ENCODE measurements at regions not wholly inside any gene's neighbourhood (a gene's known extent, or its start where the extent isn't known, plus 50 kb on each side); places are given as distances from the start of the nearest gene placed in this dataset.

DNA sequence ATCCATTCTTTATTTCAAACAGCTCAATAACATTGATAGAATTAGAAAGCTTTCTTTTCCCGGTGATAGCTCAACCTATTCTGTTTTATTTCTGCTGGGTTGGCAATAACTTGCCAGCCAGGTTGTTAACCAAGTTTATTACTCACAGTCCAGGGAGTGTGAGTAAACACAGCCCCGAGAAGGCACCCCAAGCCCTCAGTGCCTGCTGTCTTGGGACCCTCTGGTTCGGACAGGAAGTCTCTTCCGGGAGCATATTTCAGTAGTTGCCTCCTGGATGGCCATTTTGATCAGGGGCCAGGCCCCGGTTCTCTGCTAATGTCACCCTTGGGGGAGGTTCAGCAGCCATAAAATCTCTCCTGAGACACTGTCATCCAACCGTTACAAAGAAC, 176.8 kb downstream of the INO80D start:
- TF ChIP-seq CTCF (IDR thresholded peaks at IDR 0.05), result no peak
- ATAC-seq (ENCODE audit: low FRiP score), result no peak
- no peak for DNase-seq (ENCODE audit: low spot score)

DNA sequence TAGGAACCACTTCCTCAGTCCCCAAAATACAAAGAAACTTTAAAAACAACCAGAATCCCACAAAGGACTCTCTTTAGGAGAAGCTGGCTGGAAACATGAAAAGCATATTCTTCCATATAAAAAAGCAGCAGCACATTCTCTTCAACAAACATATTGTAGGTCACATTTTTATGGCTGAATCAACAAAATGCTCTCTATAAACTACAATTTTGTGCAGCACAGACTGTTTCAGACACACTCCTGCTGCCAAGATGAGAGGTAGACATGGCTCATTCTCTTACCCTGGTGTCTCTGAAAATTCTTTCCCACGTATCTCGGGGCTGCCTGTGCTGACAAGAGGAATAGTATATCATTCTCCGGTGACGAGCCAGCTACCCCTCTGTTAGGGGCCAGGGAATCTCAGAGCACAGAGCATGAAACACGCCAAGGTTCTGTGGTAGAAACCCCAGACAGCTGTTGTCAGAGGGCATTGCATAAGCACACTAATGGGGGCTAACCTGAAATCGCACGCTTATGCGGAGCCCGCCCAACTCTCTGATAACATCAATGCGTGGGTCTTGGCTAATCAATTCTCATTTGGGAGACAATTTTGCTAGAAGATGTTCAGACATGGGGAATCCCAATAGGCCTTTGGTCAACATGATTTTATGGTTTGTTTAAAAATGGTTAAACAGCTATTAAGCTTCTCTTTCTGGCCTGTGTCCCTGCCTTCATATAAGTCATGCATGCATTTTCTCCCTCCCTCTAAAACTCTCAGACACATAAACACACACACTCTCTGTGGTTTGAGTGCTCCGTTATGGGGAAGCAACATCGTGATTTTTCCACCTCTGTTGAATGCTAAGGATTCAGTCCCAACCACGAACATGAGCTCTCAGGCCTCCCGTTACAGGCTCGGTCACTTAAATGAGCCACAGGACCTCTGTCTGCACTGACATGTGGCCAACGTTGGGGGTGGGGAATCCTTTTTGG, 177.5 kb downstream of the INO80D start:
- no peak for TF ChIP-seq CTCF (IDR thresholded peaks at IDR 0.05)
- no peak for ATAC-seq (ENCODE audit: low FRiP score)
- DNase-seq (ENCODE audit: low spot score), result no peak

GRCh38 chr2:205906419-205906818, 179.6 kb downstream of the INO80D start:
- no peak for ATAC-seq (ENCODE audit: low FRiP score)
- TF ChIP-seq CTCF (IDR thresholded peaks at IDR 0.05), result no peak
- DNase-seq (ENCODE audit: low spot score), result no peak

DNA sequence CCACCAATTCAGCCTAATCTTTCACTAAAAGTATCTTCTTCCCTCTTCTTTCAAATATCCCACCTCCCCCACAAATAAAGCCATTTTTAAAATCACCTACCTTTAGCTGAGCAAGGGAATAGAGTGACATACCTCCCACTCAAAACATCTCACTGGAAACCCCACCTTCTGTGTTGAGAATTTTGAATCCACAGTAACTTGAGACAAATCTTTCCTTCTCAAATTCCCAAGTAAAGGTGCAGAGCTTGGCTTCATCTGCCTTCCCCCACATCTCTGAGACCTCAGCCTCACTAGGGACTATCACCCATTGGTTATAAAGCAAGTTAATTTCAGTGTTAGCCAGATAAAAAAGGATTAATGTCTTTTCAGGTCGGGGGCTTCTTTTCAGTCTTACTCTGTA, 180.4 kb downstream of the INO80D start:
- ATAC-seq (ENCODE audit: low FRiP score) (no peak), DNase-seq (ENCODE audit: low spot score) (no peak)
- TF ChIP-seq CTCF (IDR thresholded peaks at IDR 0.05), result no peak

GRCh38 chr2:205904873-205905272, 181.1 kb downstream of the INO80D start:
- TF ChIP-seq CTCF (IDR thresholded peaks at IDR 0.05), result no peak
- ATAC-seq (ENCODE audit: low FRiP score) (no peak), DNase-seq (ENCODE audit: low spot score) (no peak)

- no peak for TF ChIP-seq CTCF (IDR thresholded peaks at IDR 0.05)
- no peak for ATAC-seq (ENCODE audit: low FRiP score)
- no peak for DNase-seq (ENCODE audit: low spot score)
Measured at GRCh38 chr2:205903549-205904129, 182.3 kb downstream of the INO80D start.

DNA sequence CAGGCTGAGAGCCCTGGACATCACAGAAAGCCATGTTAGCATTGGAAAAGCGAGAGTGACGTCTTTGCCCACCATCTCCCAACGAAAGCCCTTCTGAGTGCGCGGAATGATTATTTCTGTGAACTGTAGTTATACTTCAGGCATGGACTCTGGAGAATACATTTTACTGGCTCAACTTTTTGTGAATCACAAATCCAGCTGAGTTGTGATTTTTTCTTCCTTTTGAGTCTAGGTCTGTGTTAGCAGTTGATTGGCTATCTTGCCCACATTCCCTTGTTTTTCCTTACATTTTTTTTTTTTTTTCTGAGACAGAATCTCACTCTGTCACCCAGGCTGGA, 183.1 kb downstream of the INO80D start:
- ATAC-seq (ENCODE audit: low FRiP score), result no peak

More for the DNA sequence above, 183.1 kb downstream of the INO80D start:
- no peak for DNase-seq (ENCODE audit: low spot score)
- no peak for TF ChIP-seq CTCF (IDR thresholded peaks at IDR 0.05)

Data from omental fat pad (tissue), 3 donors.